Activated CD4-positive, alpha-beta memory T cell treated with anti-CD3 and anti-CD28 coated beads for 36 hours (primary cell): ENCODE measurements at regions not wholly inside any gene's neighbourhood (a gene's known extent, or its start where the extent isn't known, plus 50 kb on each side); places are given as distances from the start of the nearest gene placed in this dataset.

ENCODE experiments used
- CTCF ChIA-PET: fragments of 350-600 bp; sonication (Branson Sonifier 250); formaldehyde crosslinking; loops from one replicate; lab custom pipeline; 2021; ENCODE audit warnings: antibody characterized with exemption, inconsistent platforms; lab: Charles Lee
- POLR2A ChIA-PET: fragments of 350-600 bp; sonication (Branson Sonifier 250); formaldehyde crosslinking; loops from one replicate; lab custom pipeline; 2021; ENCODE audit warnings: antibody characterized with exemption; lab: Charles Lee
- DNase-seq: peaks from one replicate; pipeline ENCODE4 v3.0.0-alpha.2; 2020
- H3K27ac Mint-ChIP-seq: one replicate; pipeline ENCODE4 v1.8.0; 2021; ENCODE audit warnings: mixed read lengths
- H3K27me3 Mint-ChIP-seq: one replicate; pipeline ENCODE4 v1.8.0; 2021; ENCODE audit warnings: mixed read lengths
- H3K36me3 Mint-ChIP-seq: one replicate; pipeline ENCODE4 v1.8.0; 2021; ENCODE audit warnings: mixed read lengths
- H3K4me1 Mint-ChIP-seq: one replicate; pipeline ENCODE4 v1.8.0; 2021; ENCODE audit warnings: low read depth, mixed read lengths
- H3K4me3 Mint-ChIP-seq: one replicate; pipeline ENCODE4 v1.8.0; 2021; ENCODE audit warnings: mild to moderate bottlenecking, mixed read lengths
- H3K9me3 Mint-ChIP-seq: one replicate; pipeline ENCODE4 v1.8.0; 2021; ENCODE audit warnings: mixed read lengths
- intact Hi-C: fragments of 100-400 bp; cut with micrococcal nuclease; formaldehyde crosslinking; loops from one replicate; pipeline ENCODE4 v1.15.1; 2023

DNA sequence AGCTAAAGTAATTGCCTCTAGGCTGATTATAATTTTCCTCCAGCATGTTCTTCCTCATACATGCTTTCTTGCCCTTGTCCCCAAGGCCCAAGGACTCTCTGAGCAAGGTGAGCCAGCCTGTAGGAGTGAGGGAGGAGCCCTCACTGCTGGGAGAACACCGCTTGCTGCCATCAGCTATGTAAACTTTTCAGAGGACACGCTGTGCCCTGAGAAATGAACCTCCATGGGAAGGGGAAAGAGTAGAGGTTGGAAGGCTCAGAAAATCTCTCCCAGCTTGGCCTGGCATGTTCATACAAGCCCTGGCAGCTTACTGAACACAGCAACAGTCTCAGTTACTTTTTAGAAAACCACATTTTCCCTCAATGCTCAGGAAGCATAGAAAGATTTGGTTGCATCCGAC is 103.0 kb upstream of the SLC24A5 start:
- H3K9me3 Mint-ChIP-seq, result no peaks in the 10 kb centered on the region
- DNase-seq, result no peak
- no peak overlapping the region for H3K4me3 Mint-ChIP-seq
- no peaks in the 10 kb centered on the region for H3K4me1 Mint-ChIP-seq
- H3K36me3 Mint-ChIP-seq, result no peaks in the 10 kb centered on the region
- no peaks in the 10 kb centered on the region for H3K27me3 Mint-ChIP-seq
- intact Hi-C loops, result no loop called here
- POLR2A ChIA-PET, result no interaction called here
- CTCF ChIA-PET, result no interaction called here
- no peak overlapping the region for H3K27ac Mint-ChIP-seq

GRCh38 chr15:48020166-48020565 is 100.6 kb upstream of the SLC24A5 start:
- no peak for DNase-seq
- no peaks in the 10 kb centered on the region for H3K4me1 Mint-ChIP-seq
- no peak overlapping the region for H3K27ac Mint-ChIP-seq
- H3K4me3 Mint-ChIP-seq, result no peak overlapping the region
- POLR2A ChIA-PET, result no interaction called here
- H3K9me3 Mint-ChIP-seq, result no peaks in the 10 kb centered on the region
- intact Hi-C loops, result no loop called here
- CTCF ChIA-PET, result no interaction called here
- H3K36me3 Mint-ChIP-seq, result no peaks in the 10 kb centered on the region
- no peaks in the 10 kb centered on the region for H3K27me3 Mint-ChIP-seq

DNA sequence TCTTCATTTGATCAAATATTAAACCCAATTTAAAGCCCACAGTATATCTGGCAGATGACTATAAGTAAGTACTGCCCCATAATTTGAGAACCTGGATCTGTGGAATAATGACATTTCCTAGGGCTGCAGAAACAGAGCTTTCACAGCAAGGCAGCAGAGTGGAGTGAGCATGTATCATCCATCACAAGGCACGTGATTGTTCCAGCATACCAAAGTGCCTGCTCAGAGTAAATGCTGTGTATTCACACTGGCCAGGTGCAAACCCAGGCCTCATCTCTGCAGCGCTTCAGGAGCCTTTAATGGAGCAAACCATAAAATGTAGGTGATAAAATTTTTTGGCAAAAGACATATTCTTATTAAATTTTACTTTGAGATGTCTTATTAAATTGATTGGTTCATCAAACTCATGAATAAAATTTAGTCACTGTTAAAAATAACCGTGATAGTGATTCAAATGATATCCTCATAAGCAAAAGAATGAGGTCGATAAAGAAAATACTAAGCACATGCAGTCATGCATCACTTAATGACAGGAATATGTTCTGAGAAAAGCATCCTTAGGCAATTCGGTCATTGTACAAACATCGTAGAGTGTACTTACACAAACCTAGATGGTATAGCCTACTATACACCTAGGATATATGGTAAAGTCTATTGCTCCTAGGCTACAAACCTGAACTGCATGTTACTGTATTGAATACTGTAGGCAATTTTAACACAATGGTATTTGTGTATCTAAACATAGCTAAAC is 99.3 kb upstream of the SLC24A5 start:
- Mint-ChIP-seq H3K36me3 (no peaks in the 10 kb centered on the region), H3K9me3 (no peaks in the 10 kb centered on the region), H3K27me3 (peaks cover 3% of the 10 kb centered on the region), H3K4me1 (no peaks in the 10 kb centered on the region), H3K4me3 (no peak overlapping the region), H3K27ac (no peak overlapping the region)
- CTCF ChIA-PET, result no interaction called here
- intact Hi-C loops, result no loop called here
- POLR2A ChIA-PET, result no interaction called here
- DNase-seq, result no peak

DNA sequence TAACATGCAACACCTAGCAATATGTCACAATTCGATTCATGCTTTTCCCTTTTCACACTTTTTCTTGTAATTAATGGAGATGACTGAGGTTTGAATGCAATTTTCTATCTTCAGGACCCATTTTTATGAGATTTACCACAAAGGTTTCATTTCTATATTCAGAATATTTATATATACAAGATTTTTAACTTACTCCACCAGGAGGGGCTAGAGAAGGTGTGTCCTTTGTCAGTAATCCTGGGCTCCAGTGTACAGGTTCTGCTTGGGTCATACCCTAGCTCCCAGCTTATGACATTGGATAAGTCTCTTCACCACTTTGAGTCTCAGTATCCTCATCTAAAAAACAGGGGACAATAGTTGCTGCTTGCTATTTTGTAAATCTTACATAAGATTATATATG is 95.7 kb upstream of the SLC24A5 start:
- no peak overlapping the region for H3K4me3 Mint-ChIP-seq
- no peaks in the 10 kb centered on the region for H3K9me3 Mint-ChIP-seq
- ChIA-PET CTCF (no interaction called here), POLR2A (no interaction called here)
- intact Hi-C loops, result no loop called here
- no peak overlapping the region for H3K27ac Mint-ChIP-seq
- H3K27me3 Mint-ChIP-seq, result peaks cover 7% of the 10 kb centered on the region
- H3K4me1 Mint-ChIP-seq, result no peaks in the 10 kb centered on the region
- no peak for DNase-seq
- H3K36me3 Mint-ChIP-seq, result no peaks in the 10 kb centered on the region

DNA sequence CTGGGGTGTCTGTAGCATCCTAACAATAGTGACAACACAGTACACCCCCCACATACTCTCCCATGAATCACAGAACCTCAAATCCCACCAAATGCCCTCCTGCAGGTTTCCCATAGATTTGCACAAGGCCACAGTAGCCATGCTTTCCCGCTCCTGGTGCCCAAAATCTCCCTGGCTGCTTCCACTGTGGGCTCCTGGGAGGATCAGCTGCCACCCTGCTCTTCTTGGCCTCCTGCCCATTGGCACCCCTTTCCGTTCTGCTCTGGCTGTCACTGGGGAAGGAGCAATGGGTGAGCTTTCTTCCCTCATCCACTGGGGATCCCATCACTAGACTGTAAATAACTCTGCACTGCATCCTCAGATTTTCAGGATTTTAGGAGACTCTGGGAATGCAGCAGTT is 92.1 kb upstream of the SLC24A5 start:
- ChIA-PET CTCF (no interaction called here), POLR2A (no interaction called here)
- DNase-seq, result no peak
- Mint-ChIP-seq H3K27ac (no peak overlapping the region), H3K27me3 (peaks cover 11% of the 10 kb centered on the region), H3K36me3 (no peaks in the 10 kb centered on the region), H3K9me3 (no peaks in the 10 kb centered on the region), H3K4me1 (no peaks in the 10 kb centered on the region), H3K4me3 (no peak overlapping the region)
- intact Hi-C loops, result no loop called here

DNA sequence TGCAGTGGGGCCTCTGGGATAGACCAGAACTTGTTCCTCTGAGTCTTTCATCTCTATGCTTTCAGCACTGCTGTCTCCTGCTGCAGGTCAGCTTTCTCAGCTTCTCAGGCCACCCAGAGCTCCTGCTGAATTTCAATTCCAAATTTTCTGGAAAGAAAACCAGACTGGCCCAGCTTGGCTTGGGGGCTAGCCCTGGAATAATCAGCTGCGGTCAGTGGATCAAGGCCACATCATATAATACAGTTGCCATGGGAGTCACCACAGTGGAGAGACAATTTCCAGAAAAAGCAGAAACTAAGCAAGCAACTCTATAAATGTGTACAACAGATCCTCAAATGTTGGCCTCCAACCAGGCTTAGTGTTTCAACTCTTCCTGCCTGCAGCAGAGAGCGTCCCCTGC is 91.1 kb upstream of the SLC24A5 start:
- intact Hi-C loops, result no loop called here
- DNase-seq, result no peak
- no peak overlapping the region for H3K4me3 Mint-ChIP-seq
- no peaks in the 10 kb centered on the region for H3K36me3 Mint-ChIP-seq
- H3K4me1 Mint-ChIP-seq, result no peaks in the 10 kb centered on the region
- ChIA-PET POLR2A (no interaction called here), CTCF (no interaction called here)
- no peaks in the 10 kb centered on the region for H3K9me3 Mint-ChIP-seq
- peaks cover 11% of the 10 kb centered on the region for H3K27me3 Mint-ChIP-seq
- no peak overlapping the region for H3K27ac Mint-ChIP-seq

GRCh38 chr15:48031466-48031865 is 89.3 kb upstream of the SLC24A5 start:
- intact Hi-C loops, result no loop called here
- CTCF ChIA-PET, result interaction anchor here (0.5 kb wide), 1 partner anchor 380 kb away, joined by 3 read pairs; no protein-coding TSS in a partner anchor
- Mint-ChIP-seq H3K36me3 (no peaks in the 10 kb centered on the region), H3K4me3 (no peak overlapping the region), H3K9me3 (no peaks in the 10 kb centered on the region), H3K4me1 (no peaks in the 10 kb centered on the region), H3K27ac (no peak overlapping the region), H3K27me3 (peaks cover 9% of the 10 kb centered on the region)
- DNase-seq, result no peak
- POLR2A ChIA-PET, result no interaction called here

DNA sequence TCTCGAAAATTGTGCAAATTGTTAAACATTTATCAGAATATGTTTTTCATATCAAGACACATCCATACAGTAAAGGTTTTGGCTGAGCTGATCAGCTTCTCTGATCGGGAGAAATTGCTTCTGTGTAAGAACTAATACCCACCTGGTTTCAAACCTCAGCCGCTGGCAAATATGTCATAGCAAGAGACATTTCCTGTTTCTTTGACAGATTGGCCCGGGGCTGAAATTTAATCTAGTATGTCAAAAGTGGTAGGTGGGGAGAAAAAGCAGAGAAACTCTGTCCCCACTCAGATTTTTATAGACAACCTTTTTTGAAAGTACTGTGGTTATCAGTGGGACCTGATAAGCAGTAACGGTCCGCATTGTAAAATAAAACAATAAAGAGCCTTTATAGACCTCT is 88.8 kb upstream of the SLC24A5 start:
- Mint-ChIP-seq H3K36me3 (no peaks in the 10 kb centered on the region), H3K4me1 (no peaks in the 10 kb centered on the region), H3K27ac (no peak overlapping the region), H3K4me3 (no peak overlapping the region), H3K27me3 (peaks cover 6% of the 10 kb centered on the region), H3K9me3 (no peaks in the 10 kb centered on the region)
- CTCF ChIA-PET, result no interaction called here
- DNase-seq, result no peak
- intact Hi-C loops, result no loop called here
- POLR2A ChIA-PET, result no interaction called here

GRCh38 chr15:48032911-48033310 is 87.9 kb upstream of the SLC24A5 start:
- no peak for DNase-seq
- H3K9me3 Mint-ChIP-seq, result no peaks in the 10 kb centered on the region
- intact Hi-C loops, result no loop called here
- H3K27ac Mint-ChIP-seq, result no peak overlapping the region
- H3K4me3 Mint-ChIP-seq, result no peak overlapping the region
- H3K36me3 Mint-ChIP-seq, result no peaks in the 10 kb centered on the region
- no peaks in the 10 kb centered on the region for H3K4me1 Mint-ChIP-seq
- H3K27me3 Mint-ChIP-seq, result peaks cover 6% of the 10 kb centered on the region
- ChIA-PET CTCF (no interaction called here), POLR2A (no interaction called here)

DNA sequence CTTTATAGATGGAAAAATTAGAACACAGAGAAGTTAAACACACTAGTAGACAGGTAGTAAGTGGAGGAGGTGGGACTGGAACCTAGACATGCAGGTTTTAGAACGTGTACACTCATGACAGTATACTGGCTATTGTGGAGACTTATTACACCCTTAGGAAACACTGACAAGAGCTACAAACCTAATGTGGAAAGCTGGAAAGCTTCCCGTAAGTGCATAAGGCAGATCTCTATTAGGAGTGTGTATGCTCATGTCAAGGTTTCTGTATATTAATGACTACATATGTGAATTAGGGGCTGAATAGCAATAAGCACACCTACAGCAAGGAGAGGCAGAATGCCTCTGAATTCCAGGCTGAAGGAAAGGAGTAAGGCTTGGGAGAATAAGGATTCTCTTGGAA is 82.6 kb upstream of the SLC24A5 start:
- ChIA-PET CTCF (no interaction called here), POLR2A (no interaction called here)
- no peak overlapping the region for H3K4me3 Mint-ChIP-seq
- no peaks in the 10 kb centered on the region for H3K4me1 Mint-ChIP-seq
- H3K36me3 Mint-ChIP-seq, result no peaks in the 10 kb centered on the region
- intact Hi-C loops, result no loop called here
- no peaks in the 10 kb centered on the region for H3K9me3 Mint-ChIP-seq
- DNase-seq, result no peak
- peaks cover 5% of the 10 kb centered on the region for H3K27me3 Mint-ChIP-seq
- no peak overlapping the region for H3K27ac Mint-ChIP-seq

DNA sequence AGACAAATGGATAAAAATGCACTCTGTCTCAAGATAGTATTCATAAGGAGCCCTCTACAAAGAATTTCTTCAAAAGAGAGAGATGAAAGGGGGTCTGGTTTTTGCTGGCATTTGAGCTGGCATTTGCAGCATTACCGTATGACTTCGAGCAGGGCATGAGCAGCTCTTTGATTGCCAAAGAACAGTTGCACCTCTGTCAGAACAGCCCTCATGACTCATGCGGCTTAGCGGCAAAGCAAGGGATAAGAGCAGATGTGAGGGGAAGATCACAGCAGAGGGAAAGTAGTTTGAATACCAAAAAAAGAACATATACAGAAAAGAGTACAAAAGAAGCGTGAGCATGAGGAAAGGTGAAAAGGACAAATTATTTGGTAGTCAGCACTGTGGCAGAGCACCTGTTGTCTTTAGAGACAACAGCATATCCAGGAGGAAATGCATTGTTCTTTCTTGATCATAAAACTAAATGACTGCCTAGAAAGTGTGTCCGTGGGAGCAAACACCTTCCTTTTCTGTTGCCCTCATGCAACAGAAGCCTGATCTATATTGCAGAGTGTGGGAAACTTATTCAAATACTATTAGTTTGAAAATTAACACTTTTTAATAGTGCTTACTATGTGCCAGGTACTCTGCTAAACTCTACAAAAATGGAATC is 80.5 kb upstream of the SLC24A5 start:
- DNase-seq, result no peak
- intact Hi-C loops, result no loop called here
- H3K27me3 Mint-ChIP-seq, result peaks cover 5% of the 10 kb centered on the region
- no peaks in the 10 kb centered on the region for H3K4me1 Mint-ChIP-seq
- CTCF ChIA-PET, result no interaction called here
- no peaks in the 10 kb centered on the region for H3K36me3 Mint-ChIP-seq
- H3K4me3 Mint-ChIP-seq, result no peak overlapping the region
- no peak overlapping the region for H3K27ac Mint-ChIP-seq
- POLR2A ChIA-PET, result no interaction called here
- H3K9me3 Mint-ChIP-seq, result no peaks in the 10 kb centered on the region

- no peak for DNase-seq
- ChIA-PET CTCF (no interaction called here), POLR2A (no interaction called here)
- Mint-ChIP-seq H3K27ac (no peak overlapping the region), H3K9me3 (no peaks in the 10 kb centered on the region), H3K4me1 (no peaks in the 10 kb centered on the region), H3K4me3 (no peak overlapping the region), H3K36me3 (no peaks in the 10 kb centered on the region), H3K27me3 (peaks cover 7% of the 10 kb centered on the region)
- intact Hi-C loops, result no loop called here
Measured at GRCh38 chr15:48041454-48041853, 79.3 kb upstream of the SLC24A5 start.

DNA sequence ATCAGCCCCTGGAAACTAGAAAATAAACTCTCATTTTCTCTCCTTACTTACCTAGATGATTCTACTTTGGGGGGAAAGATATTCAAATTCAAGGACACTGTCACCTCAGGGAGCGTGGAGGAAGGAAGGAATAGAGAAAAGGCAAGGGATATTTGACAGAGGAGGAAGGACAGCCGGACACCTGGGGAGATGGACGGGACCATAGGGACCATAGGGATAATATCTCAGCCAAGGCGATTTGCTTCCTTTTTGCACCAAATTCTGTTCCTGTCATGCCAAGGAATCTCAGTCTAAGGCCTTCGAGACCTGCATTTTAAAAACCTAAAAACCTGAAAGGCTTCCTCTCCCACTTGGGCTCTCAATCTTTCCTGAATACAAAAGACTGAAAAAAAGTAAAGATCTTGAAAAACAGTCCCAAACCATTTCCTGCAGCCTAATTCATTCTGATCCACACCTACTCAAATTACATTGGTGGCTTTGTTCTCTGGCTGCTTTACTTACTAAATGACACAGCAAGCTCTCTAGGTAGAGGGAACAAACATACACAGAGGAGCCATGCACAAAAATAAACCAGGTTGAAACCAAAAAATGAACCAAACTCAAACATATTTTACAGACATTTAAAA is 73.9 kb upstream of the SLC24A5 start:
- no peak overlapping the region for H3K27ac Mint-ChIP-seq
- POLR2A ChIA-PET, result no interaction called here
- H3K4me1 Mint-ChIP-seq, result no peaks in the 10 kb centered on the region
- no peaks in the 10 kb centered on the region for H3K9me3 Mint-ChIP-seq
- H3K27me3 Mint-ChIP-seq, result peaks cover 4% of the 10 kb centered on the region
- H3K4me3 Mint-ChIP-seq, result no peak overlapping the region
- H3K36me3 Mint-ChIP-seq, result no peaks in the 10 kb centered on the region
- no peak for DNase-seq
- intact Hi-C loops, result no loop called here
- CTCF ChIA-PET, result no interaction called here
